ENCODE measurements at regions not wholly inside any gene's neighbourhood (a gene's known extent, or its start where the extent isn't known, plus 50 kb on each side); places are given as distances from the start of the nearest gene placed in this dataset.

GRCh38 chr7:45494885-45495284, 79.3 kb upstream of the ADCY1 start:
- DNase-seq (ENCODE audit: low spot score), result no peak
- H3K27ac ChIP-seq (ENCODE audit: low read depth in 1 of 2, low read length in 2 of 2), result no peak overlapping the region

GRCh38 chr7:45495618-45496017, 78.5 kb upstream of the ADCY1 start:
- H3K36me3 ChIP-seq (ENCODE audit: control insufficient read depth in 4 of 4, insufficient read depth in 3 of 4, low read depth in 1 of 4, low read length in 3 of 4), result no peaks in the 10 kb centered on the region
- H3K27me3 ChIP-seq (ENCODE audit: control insufficient read depth in 4 of 4, insufficient read depth in 4 of 4, low read length in 3 of 4), result peaks cover 0 to 3% (median 0%) of the 10 kb centered on the region in 4 donors
- no peak overlapping the region for H3K9ac ChIP-seq (ENCODE audit: low read depth in 1 of 2, low read length in 2 of 2)
- H3K27ac ChIP-seq (ENCODE audit: low read depth in 1 of 2, low read length in 2 of 2), result no peak overlapping the region
- no peaks in the 10 kb centered on the region for H3K4me1 ChIP-seq (ENCODE audit: control insufficient read depth in 4 of 4, insufficient read depth in 4 of 4, low read length in 3 of 4)
- H3K9me3 ChIP-seq (ENCODE audit: control insufficient read depth in 4 of 4, low read length in 3 of 4), result peaks cover 0 to 6% (median 0%) of the 10 kb centered on the region in 4 donors
- no peak for DNase-seq (ENCODE audit: low spot score)
- H3K4me3 ChIP-seq (ENCODE audit: low read depth in 1 of 3, low read length in 3 of 3), result no peak overlapping the region
- 86% methylated on average over 3 of the region's 3 CpGs for WGBS
- TF ChIP-seq HNF4G (IDR thresholded peaks at IDR 0.05), result no peak
- TF ChIP-seq ZBTB33 (IDR thresholded peaks at IDR 0.05), result no peak
- TF ChIP-seq JUND (IDR thresholded peaks at IDR 0.05), result no peak
- no peak for TF ChIP-seq GABPA (IDR thresholded peaks at IDR 0.05 in 1 of 2, conservative IDR thresholded peaks at IDR 0.05 in 1 of 2)
- no peak for TF ChIP-seq HNF4A (conservative IDR thresholded peaks at IDR 0.05)
- no peak for TF ChIP-seq FOXA2 (IDR thresholded peaks at IDR 0.05)
- TF ChIP-seq RAD21 (IDR thresholded peaks at IDR 0.05), result no peak
- no peak for TF ChIP-seq EGR1 (IDR thresholded peaks at IDR 0.05; ENCODE audit: low read depth in 2 of 2)
- no peak for TF ChIP-seq NR2F2 (IDR thresholded peaks at IDR 0.05)
- TF ChIP-seq ATF3 (IDR thresholded peaks at IDR 0.05), result no peak
- TF ChIP-seq RXRA (IDR thresholded peaks at IDR 0.05), result no peak
- TF ChIP-seq FOXA1 (IDR thresholded peaks at IDR 0.05), result no peak
- TF ChIP-seq MAX (IDR thresholded peaks at IDR 0.05), result no peak
- no peak for TF ChIP-seq YY1 (IDR thresholded peaks at IDR 0.05)
- TF ChIP-seq SP1 (IDR thresholded peaks at IDR 0.05), result no peak
- no peak for TF ChIP-seq REST (IDR thresholded peaks at IDR 0.05)

More at GRCh38 chr7:45494885-45495284, 79.3 kb upstream of the ADCY1 start:
- no peaks in the 10 kb centered on the region for H3K36me3 ChIP-seq (ENCODE audit: control insufficient read depth in 4 of 4, insufficient read depth in 3 of 4, low read depth in 1 of 4, low read length in 3 of 4)
- H3K9me3 ChIP-seq (ENCODE audit: control insufficient read depth in 4 of 4, low read length in 3 of 4), result peaks cover 0 to 6% (median 0%) of the 10 kb centered on the region in 4 donors
- no peak overlapping the region for H3K9ac ChIP-seq (ENCODE audit: low read depth in 1 of 2, low read length in 2 of 2)
- TF ChIP-seq SP1 (IDR thresholded peaks at IDR 0.05), result no peak
- TF ChIP-seq HNF4G (IDR thresholded peaks at IDR 0.05), result no peak
- no peak for TF ChIP-seq EGR1 (IDR thresholded peaks at IDR 0.05; ENCODE audit: low read depth in 2 of 2)
- TF ChIP-seq CTCF (IDR thresholded peaks at IDR 0.05; ENCODE audit: low read depth, low read length, missing input control), result no peak
- no peak for TF ChIP-seq ZBTB33 (IDR thresholded peaks at IDR 0.05)
- TF ChIP-seq GABPA (IDR thresholded peaks at IDR 0.05 in 1 of 2, conservative IDR thresholded peaks at IDR 0.05 in 1 of 2), result no peak
- no peak for TF ChIP-seq RAD21 (IDR thresholded peaks at IDR 0.05)
- H3K4me1 ChIP-seq (ENCODE audit: control insufficient read depth in 4 of 4, insufficient read depth in 4 of 4, low read length in 3 of 4), result no peaks in the 10 kb centered on the region
- WGBS, result 55% methylated on average over 7 of the region's 7 CpGs
- peaks cover 0 to 3% (median 0%) of the 10 kb centered on the region in 4 donors for H3K27me3 ChIP-seq (ENCODE audit: control insufficient read depth in 4 of 4, insufficient read depth in 4 of 4, low read length in 3 of 4)
- no peak overlapping the region for H3K4me3 ChIP-seq (ENCODE audit: low read depth in 1 of 3, low read length in 3 of 3)
